Liver (tissue), 8 donors: ENCODE measurements at regions not wholly inside any gene's neighbourhood (a gene's known extent, or its start where the extent isn't known, plus 50 kb on each side); places are given as distances from the start of the nearest gene placed in this dataset.

Experiments
- DNase-seq: peaks from one replicate; pipeline ENCODE4 v3.0.0-alpha.2; 2017; ENCODE audit warnings: low spot score
- H3K27ac ChIP-seq, 2 donors: one replicate each; pipeline ENCODE4 v1.7.0; 2013; ENCODE audit warnings: inconsistent platforms in 2 of 2, low read length in 2 of 2, control low read depth in 1 of 2, low read depth in 1 of 2, mild to moderate bottlenecking in 1 of 2
- H3K27me3 ChIP-seq, 4 donors: one replicate each; pipeline versions ENCODE4 v1.6.1 to v1.7.0; 2013; ENCODE audit warnings: low read length in 3 of 4, inconsistent platforms in 1 of 4, mild to moderate bottlenecking in 1 of 4, moderate library complexity in 1 of 4; ENCODE audit not compliant: control insufficient read depth in 4 of 4, insufficient read depth in 4 of 4
- H3K36me3 ChIP-seq, 4 donors: one replicate each; pipeline versions ENCODE4 v1.6.1 to v1.7.0; 2013; ENCODE audit warnings: low read length in 3 of 4, mild to moderate bottlenecking in 3 of 4, low read depth in 1 of 4, moderate library complexity in 1 of 4; ENCODE audit not compliant: control insufficient read depth in 4 of 4, insufficient read depth in 3 of 4
- H3K4me1 ChIP-seq, 4 donors: one replicate each; pipeline versions ENCODE4 v1.6.1 to v1.7.0; 2013; ENCODE audit warnings: low read length in 3 of 4, mild to moderate bottlenecking in 3 of 4, moderate library complexity in 1 of 4; ENCODE audit not compliant: control insufficient read depth in 4 of 4, insufficient read depth in 4 of 4
- H3K4me3 ChIP-seq, 3 donors: one replicate each; pipeline versions ENCODE4 v1.6.1 to v1.7.0; 2013; ENCODE audit warnings: low read length in 3 of 3, control low read depth in 1 of 3, low read depth in 1 of 3, mild to moderate bottlenecking in 1 of 3
- H3K9ac ChIP-seq, 2 donors: one replicate each; pipeline ENCODE4 v1.7.0; 2013; ENCODE audit warnings: low read length in 2 of 2, mild to moderate bottlenecking in 2 of 2, moderate library complexity in 2 of 2, control low read depth in 1 of 2, low read depth in 1 of 2
- H3K9me3 ChIP-seq, 4 donors: one replicate each; pipeline versions ENCODE4 v1.6.1 to v1.7.0; 2013; ENCODE audit warnings: low read length in 3 of 4; ENCODE audit not compliant: control insufficient read depth in 4 of 4
- EGR1 ChIP-seq, 2 donors: IDR thresholded peaks; 2 replicates each; pipeline ENCODE4 v1.6.1; 2016 to 2018; ENCODE audit warnings: antibody characterized with exemption in 2 of 2, low read depth in 2 of 2
- FOXA1 ChIP-seq: IDR thresholded peaks from 2 replicates; pipeline ENCODE4 v1.6.1; 2016; ENCODE audit warnings: antibody characterized with exemption
- FOXA2 ChIP-seq: IDR thresholded peaks from 2 replicates; pipeline ENCODE4 v1.6.1; 2016; ENCODE audit warnings: antibody characterized with exemption
- GABPA ChIP-seq, 2 donors: IDR thresholded peaks in 1 of 2; conservative IDR thresholded peaks in 1 of 2; 2 replicates each; pipeline ENCODE4 v1.6.1; 2016; ENCODE audit warnings: antibody characterized with exemption in 2 of 2, mild to moderate bottlenecking in 1 of 2, moderate library complexity in 1 of 2
- HNF4A ChIP-seq, 2 donors: conservative IDR thresholded peaks; 2 replicates each; pipeline ENCODE4 v1.6.1; 2016; ENCODE audit warnings: antibody characterized with exemption in 2 of 2, mild to moderate bottlenecking in 2 of 2
- JUND ChIP-seq, 2 donors: IDR thresholded peaks; 2 replicates each; pipeline ENCODE4 v1.6.1; 2016; ENCODE audit warnings: antibody characterized with exemption in 2 of 2
- NR2F2 ChIP-seq: IDR thresholded peaks from 2 replicates; pipeline ENCODE4 v1.6.1; 2016; ENCODE audit warnings: antibody characterized with exemption
- RXRA ChIP-seq, 2 donors: IDR thresholded peaks; 2 replicates each; pipeline ENCODE4 v1.6.1; 2017 to 2018; ENCODE audit warnings: antibody characterized with exemption in 2 of 2, mild to moderate bottlenecking in 1 of 2
- SP1 ChIP-seq: IDR thresholded peaks from 2 replicates; pipeline ENCODE4 v1.6.1; 2018; ENCODE audit warnings: antibody characterized with exemption, mild to moderate bottlenecking
- WGBS: extraction: QIAGEN DNeasy Blood & Tissue Kit; methylation state at CpG from one replicate; pipeline ENCODE4 v1.1.7; 2013; 5-methylcytosine and 5-hydroxymethylcytosine counted together
- TF ChIP-seq, protein P1 (sequence below): IDR thresholded peaks from 2 replicates; pipeline ENCODE4 v1.6.1; 2016; ENCODE audit warnings: antibody characterized with exemption
- TF ChIP-seq, protein P2 (sequence below): IDR thresholded peaks from 2 replicates; pipeline ENCODE4 v1.6.1; 2016; ENCODE audit warnings: antibody characterized with exemption
- TF ChIP-seq, protein P3 (sequence below): IDR thresholded peaks from 2 replicates; pipeline ENCODE4 v1.6.1; 2016; ENCODE audit warnings: antibody characterized with exemption, mild to moderate bottlenecking
- TF ChIP-seq, protein P4 (sequence below): fragments of 150-350 bp; IDR thresholded peaks from 2 replicates; pipeline ENCODE4 v1.5.1; 2017; ENCODE audit warnings: improper control_type of control experiment, low read depth, low read length; ENCODE audit not compliant: missing input control
- donor health status: healthy.
- donor health status: healthy.
- donor health status: healthy.
- donor health status: healthy.
- donor health status: healthy.

DNA sequence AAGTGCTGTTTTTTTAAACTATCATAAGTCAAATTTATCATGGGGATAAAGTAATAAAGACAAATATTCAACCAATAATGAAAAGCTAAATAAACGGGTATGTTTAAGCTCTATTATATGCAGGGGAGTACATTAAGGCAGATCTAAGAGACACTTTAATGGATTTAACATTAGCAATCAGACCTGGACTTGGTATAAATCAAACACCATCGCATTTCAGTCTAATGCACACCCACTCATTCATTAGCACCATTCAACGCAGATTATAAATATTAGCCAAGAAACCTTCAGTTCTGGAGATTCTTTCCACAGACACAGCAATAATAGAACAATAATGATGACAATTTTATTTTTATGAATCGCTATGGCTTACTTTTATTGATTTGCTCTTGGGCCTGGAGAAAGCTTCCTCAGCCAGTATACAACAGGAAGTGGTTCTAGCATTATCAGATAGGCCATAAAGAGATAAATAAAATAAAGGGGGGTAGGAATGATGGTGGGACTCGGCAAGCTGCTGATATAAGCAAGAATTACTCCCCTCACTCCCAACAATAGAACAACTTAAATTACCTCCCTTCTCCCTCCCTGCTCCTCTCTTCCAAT is 172.2 kb downstream of the PSAT1 start:
- Histone ChIP-seq H3K9me3 (no peaks in the 10 kb centered on the region), H3K36me3 (no peaks in the 10 kb centered on the region), H3K9ac (no peak overlapping the region), H3K4me3 (no peak overlapping the region), H3K27me3 (no peaks in the 10 kb centered on the region), H3K27ac (no peak overlapping the region), H3K4me1 (no peaks in the 10 kb centered on the region)
- 76% methylated on average over 5 of the region's 5 CpGs for WGBS
- no peak for DNase-seq
- TF ChIP-seq SP1 = no peak
- no peak for TF ChIP-seq EGR1 (IDR thresholded peaks at IDR 0.05; ENCODE audit: low read depth in 2 of 2)
- no peak for TF ChIP-seq FOXA1
- no peak for TF ChIP-seq JUND (IDR thresholded peaks at IDR 0.05)
- TF ChIP-seq HNF4A (conservative IDR thresholded peaks at IDR 0.05) = no peak
- TF ChIP-seq RXRA (IDR thresholded peaks at IDR 0.05) = no peak

DNA sequence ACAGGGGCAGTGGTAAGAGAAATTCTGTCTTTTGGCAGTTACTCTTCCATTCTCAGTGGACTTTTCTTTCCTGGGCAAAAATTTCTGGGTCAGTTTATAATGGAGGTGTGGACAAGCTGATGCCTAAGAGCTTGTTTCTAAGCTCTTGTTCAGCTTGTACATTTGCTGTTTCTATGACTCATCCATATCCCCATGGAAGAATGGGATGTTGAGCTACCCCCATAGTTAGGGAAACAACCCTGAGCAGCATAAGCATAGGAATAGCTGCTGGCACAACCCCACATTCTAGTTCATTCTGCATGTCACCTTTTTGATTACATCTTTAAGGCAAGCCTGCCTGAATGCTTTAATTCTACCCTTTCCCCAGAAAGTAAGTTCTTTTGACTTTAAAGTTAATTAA is 173.3 kb downstream of the PSAT1 start:
- no peaks in the 10 kb centered on the region for H3K9me3 ChIP-seq
- H3K27ac ChIP-seq = no peak overlapping the region
- H3K4me3 ChIP-seq = no peak overlapping the region
- H3K27me3 ChIP-seq = no peaks in the 10 kb centered on the region
- H3K36me3 ChIP-seq = no peaks in the 10 kb centered on the region
- H3K4me1 ChIP-seq = no peaks in the 10 kb centered on the region
- TF ChIP-seq NR2F2 (no peak), HNF4A (conservative IDR thresholded peaks at IDR 0.05) (no peak), SP1 (no peak), FOXA2 (no peak)
- H3K9ac ChIP-seq = no peak overlapping the region
- DNase-seq = no peak

DNA sequence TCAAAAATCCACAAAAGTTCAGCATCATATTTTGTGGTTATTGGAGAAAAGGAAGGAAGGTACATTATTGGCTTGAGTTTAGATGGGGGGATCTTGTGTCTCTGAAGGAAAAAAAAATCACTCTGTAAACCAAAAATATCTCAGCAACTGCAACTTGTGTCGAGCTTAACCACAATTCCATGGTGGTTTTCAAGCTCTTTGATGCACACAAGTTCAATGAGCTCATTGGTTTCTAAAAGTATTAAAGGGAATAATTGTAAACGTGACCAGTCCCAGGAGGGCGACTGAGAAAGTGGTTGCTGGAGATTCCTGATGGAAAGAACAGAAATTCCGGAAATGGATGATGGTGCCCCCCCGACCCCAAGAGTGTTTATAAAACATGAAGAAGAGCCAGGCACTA is 173.8 kb downstream of the PSAT1 start:
- TF ChIP-seq RXRA (IDR thresholded peaks at IDR 0.05) (no peak), FOXA1 (no peak), GABPA (IDR thresholded peaks at IDR 0.05 in 1 of 2, conservative IDR thresholded peaks at IDR 0.05 in 1 of 2) (no peak), SP1 (no peak), HNF4A (conservative IDR thresholded peaks at IDR 0.05) (no peak)
- TF ChIP-seq, protein P1, sequence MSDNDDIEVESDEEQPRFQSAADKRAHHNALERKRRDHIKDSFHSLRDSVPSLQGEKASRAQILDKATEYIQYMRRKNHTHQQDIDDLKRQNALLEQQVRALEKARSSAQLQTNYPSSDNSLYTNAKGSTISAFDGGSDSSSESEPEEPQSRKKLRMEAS = no peak
- TF ChIP-seq, protein P2, sequence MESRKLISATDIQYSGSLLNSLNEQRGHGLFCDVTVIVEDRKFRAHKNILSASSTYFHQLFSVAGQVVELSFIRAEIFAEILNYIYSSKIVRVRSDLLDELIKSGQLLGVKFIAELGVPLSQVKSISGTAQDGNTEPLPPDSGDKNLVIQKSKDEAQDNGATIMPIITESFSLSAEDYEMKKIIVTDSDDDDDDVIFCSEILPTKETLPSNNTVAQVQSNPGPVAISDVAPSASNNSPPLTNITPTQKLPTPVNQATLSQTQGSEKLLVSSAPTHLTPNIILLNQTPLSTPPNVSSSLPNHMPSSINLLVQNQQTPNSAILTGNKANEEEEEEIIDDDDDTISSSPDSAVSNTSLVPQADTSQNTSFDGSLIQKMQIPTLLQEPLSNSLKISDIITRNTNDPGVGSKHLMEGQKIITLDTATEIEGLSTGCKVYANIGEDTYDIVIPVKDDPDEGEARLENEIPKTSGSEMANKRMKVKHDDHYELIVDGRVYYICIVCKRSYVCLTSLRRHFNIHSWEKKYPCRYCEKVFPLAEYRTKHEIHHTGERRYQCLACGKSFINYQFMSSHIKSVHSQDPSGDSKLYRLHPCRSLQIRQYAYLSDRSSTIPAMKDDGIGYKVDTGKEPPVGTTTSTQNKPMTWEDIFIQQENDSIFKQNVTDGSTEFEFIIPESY = no peak
- TF ChIP-seq, protein P3, sequence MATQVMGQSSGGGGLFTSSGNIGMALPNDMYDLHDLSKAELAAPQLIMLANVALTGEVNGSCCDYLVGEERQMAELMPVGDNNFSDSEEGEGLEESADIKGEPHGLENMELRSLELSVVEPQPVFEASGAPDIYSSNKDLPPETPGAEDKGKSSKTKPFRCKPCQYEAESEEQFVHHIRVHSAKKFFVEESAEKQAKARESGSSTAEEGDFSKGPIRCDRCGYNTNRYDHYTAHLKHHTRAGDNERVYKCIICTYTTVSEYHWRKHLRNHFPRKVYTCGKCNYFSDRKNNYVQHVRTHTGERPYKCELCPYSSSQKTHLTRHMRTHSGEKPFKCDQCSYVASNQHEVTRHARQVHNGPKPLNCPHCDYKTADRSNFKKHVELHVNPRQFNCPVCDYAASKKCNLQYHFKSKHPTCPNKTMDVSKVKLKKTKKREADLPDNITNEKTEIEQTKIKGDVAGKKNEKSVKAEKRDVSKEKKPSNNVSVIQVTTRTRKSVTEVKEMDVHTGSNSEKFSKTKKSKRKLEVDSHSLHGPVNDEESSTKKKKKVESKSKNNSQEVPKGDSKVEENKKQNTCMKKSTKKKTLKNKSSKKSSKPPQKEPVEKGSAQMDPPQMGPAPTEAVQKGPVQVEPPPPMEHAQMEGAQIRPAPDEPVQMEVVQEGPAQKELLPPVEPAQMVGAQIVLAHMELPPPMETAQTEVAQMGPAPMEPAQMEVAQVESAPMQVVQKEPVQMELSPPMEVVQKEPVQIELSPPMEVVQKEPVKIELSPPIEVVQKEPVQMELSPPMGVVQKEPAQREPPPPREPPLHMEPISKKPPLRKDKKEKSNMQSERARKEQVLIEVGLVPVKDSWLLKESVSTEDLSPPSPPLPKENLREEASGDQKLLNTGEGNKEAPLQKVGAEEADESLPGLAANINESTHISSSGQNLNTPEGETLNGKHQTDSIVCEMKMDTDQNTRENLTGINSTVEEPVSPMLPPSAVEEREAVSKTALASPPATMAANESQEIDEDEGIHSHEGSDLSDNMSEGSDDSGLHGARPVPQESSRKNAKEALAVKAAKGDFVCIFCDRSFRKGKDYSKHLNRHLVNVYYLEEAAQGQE = no peak
- TF ChIP-seq, protein P4, sequence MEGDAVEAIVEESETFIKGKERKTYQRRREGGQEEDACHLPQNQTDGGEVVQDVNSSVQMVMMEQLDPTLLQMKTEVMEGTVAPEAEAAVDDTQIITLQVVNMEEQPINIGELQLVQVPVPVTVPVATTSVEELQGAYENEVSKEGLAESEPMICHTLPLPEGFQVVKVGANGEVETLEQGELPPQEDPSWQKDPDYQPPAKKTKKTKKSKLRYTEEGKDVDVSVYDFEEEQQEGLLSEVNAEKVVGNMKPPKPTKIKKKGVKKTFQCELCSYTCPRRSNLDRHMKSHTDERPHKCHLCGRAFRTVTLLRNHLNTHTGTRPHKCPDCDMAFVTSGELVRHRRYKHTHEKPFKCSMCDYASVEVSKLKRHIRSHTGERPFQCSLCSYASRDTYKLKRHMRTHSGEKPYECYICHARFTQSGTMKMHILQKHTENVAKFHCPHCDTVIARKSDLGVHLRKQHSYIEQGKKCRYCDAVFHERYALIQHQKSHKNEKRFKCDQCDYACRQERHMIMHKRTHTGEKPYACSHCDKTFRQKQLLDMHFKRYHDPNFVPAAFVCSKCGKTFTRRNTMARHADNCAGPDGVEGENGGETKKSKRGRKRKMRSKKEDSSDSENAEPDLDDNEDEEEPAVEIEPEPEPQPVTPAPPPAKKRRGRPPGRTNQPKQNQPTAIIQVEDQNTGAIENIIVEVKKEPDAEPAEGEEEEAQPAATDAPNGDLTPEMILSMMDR = no peak
- H3K9ac ChIP-seq = no peak overlapping the region
- H3K27ac ChIP-seq = no peak overlapping the region
- H3K27me3 ChIP-seq = no peaks in the 10 kb centered on the region
- no peaks in the 10 kb centered on the region for H3K4me1 ChIP-seq
- WGBS = 83% methylated on average over 5 of the region's 5 CpGs
- no peak overlapping the region for H3K4me3 ChIP-seq
- H3K9me3 ChIP-seq = no peaks in the 10 kb centered on the region
- no peaks in the 10 kb centered on the region for H3K36me3 ChIP-seq
- no peak for DNase-seq
